NB4 (cell line): ENCODE measurements at regions not wholly inside any gene's neighbourhood (a gene's known extent, or its start where the extent isn't known, plus 50 kb on each side); places are given as distances from the start of the nearest gene placed in this dataset.

Source experiments
- POLR2A ChIP-seq: IDR thresholded peaks from 2 replicates; pipeline ENCODE4 v1.6.1; 2011; ENCODE audit warnings: mild to moderate bottlenecking; ENCODE audit not compliant: insufficient read length; ENCODE audit errors: extremely low read depth
- TF ChIP-seq, protein P1 (sequence below): IDR thresholded peaks from one replicate; pipeline ENCODE4 v1.5.1; 2012; ENCODE audit warnings: low read depth, low read length
- TF ChIP-seq, protein P2 (sequence below): IDR thresholded peaks from 2 replicates; pipeline ENCODE4 v1.6.1; 2011; ENCODE audit warnings: low read depth, low read length

DNA sequence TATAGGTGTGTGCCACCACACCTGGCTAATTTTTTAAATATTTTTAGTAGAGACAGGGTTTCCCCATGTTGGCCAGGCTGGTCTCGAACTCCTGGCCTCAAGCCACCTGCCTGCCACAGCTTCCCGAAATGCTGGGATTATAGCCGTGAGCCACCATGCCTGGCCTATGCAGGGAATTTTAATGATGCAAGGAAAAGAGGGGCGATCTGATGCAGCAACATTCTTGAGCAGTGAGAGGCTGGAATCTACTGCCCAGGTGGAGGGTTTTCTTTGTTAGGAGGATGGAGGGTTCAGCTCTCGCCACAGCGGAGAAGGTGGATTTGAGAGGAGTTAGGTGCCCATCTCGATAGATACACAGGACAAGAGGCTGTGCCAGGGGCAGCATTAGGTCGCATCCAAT lies 332.3 kb downstream of the GATA3 start:
- TF ChIP-seq, protein P1, sequence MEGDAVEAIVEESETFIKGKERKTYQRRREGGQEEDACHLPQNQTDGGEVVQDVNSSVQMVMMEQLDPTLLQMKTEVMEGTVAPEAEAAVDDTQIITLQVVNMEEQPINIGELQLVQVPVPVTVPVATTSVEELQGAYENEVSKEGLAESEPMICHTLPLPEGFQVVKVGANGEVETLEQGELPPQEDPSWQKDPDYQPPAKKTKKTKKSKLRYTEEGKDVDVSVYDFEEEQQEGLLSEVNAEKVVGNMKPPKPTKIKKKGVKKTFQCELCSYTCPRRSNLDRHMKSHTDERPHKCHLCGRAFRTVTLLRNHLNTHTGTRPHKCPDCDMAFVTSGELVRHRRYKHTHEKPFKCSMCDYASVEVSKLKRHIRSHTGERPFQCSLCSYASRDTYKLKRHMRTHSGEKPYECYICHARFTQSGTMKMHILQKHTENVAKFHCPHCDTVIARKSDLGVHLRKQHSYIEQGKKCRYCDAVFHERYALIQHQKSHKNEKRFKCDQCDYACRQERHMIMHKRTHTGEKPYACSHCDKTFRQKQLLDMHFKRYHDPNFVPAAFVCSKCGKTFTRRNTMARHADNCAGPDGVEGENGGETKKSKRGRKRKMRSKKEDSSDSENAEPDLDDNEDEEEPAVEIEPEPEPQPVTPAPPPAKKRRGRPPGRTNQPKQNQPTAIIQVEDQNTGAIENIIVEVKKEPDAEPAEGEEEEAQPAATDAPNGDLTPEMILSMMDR = no peak
- TF ChIP-seq POLR2A = no peak
- TF ChIP-seq, protein P2, sequence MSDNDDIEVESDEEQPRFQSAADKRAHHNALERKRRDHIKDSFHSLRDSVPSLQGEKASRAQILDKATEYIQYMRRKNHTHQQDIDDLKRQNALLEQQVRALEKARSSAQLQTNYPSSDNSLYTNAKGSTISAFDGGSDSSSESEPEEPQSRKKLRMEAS = no peak
